ENCODE measurements at regions not wholly inside any gene's neighbourhood (a gene's known extent, or its start where the extent isn't known, plus 50 kb on each side); places are given as distances from the start of the nearest gene placed in this dataset.
"Not testable (repeated sequence)": the region's sequence is repeated elsewhere in the genome, so short reads cannot be mapped to it uniquely, and the experiment has no call there.

DNA sequence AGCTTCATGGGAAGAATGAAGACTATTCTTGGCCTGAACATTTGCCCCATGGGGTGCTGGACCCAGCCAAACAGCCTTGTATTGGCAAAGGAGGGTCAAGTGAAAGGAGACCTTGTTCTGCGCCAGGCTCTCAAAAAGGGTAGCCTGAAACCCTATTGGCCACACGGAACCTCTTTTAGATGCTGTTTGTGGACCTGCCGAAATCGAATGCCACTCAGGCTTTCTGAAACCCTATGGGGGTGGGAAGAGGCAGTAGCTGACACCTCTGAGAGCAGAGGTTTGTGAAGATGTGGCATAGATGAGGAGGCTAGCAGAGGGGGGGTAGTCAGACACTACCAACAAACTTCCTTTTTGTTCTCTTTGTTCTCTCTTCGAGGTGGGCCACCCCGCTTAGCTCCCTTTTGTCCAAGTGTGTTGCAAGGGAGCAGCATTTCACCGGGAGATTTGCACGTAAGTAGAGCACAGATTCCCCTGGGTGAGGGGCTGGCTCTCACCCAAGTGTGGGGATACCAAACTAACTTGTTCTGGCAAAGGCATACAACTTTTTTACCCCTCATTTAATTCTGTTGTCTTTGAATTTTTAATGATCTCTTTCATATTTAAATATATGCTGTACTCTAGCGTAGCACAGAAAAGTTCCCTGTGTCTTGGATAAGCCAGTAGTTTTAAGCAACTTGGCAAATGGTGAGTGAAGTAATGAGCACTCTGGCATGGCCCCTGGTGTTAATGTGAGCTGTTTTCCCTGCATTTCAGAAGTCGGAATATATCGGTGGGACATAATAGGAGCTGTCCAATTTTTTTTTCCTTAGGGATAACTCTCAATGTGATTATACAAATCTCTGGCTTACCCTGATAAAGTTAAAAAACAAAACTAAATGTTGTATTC, 107.7 kb downstream of the SEPTIN7 start:
- in situ Hi-C loops (cut with HindIII; ENCODE audit: low sequenced_read_pairs) = no loop called here
- TF ChIP-seq, protein P1, sequence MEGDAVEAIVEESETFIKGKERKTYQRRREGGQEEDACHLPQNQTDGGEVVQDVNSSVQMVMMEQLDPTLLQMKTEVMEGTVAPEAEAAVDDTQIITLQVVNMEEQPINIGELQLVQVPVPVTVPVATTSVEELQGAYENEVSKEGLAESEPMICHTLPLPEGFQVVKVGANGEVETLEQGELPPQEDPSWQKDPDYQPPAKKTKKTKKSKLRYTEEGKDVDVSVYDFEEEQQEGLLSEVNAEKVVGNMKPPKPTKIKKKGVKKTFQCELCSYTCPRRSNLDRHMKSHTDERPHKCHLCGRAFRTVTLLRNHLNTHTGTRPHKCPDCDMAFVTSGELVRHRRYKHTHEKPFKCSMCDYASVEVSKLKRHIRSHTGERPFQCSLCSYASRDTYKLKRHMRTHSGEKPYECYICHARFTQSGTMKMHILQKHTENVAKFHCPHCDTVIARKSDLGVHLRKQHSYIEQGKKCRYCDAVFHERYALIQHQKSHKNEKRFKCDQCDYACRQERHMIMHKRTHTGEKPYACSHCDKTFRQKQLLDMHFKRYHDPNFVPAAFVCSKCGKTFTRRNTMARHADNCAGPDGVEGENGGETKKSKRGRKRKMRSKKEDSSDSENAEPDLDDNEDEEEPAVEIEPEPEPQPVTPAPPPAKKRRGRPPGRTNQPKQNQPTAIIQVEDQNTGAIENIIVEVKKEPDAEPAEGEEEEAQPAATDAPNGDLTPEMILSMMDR (IDR thresholded peaks at IDR 0.05; ENCODE audit: low read depth, low read length, missing control alignments) = no peak
- no peak for DNase-seq (ENCODE audit: low read depth)
- H3K4me3 ChIP-seq (ENCODE audit: low read depth, low read length) = no peak overlapping the region

DNA sequence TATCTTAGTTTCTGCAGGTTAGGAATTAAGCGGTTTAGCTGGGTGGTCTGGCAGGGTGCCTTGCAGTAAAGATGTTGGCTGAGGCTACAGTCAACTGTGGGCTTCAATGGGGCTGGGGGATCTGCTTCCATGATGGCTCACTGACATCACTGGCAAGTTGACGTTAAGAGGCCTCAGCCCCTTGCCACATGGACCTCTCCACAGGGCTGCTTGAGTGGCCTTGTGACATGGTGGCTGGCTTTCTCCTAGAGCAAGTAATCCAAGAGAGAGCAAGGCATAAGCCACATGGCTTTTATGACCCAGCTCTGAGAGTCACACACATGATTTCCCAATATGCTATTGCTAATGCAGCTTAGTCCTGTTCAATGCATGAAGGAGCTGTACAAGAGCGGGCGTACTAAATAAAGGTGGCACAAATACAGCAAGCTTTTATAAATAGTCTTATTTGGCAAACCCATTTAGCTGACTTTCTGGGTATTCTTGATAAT, 109.1 kb downstream of the SEPTIN7 start:
- TF ChIP-seq, protein P1 (IDR thresholded peaks at IDR 0.05; ENCODE audit: low read depth, low read length, missing control alignments) = no peak
- in situ Hi-C loops (cut with HindIII; ENCODE audit: low sequenced_read_pairs) = no loop called here

DNA sequence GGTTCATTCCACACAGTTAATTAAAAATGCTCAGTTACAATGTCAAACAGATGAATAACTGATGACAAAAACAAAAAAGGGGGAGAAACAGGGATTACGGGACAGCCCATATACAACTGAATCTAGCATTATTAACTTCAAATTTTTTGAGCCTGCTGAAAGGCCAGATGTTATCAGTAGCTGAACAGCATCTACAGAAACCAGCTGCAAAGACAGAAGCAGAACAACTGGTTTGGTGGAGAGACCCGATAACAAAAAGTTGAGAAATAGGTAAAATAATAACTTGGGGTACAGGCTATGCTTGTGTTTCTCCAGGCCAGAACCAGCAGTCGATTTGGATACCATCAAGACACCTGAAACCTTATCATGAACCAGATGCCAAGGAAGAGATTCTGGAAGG, 109.8 kb downstream of the SEPTIN7 start:
- in situ Hi-C loops (cut with HindIII; ENCODE audit: low sequenced_read_pairs) = not testable (repeated sequence)

More for the DNA sequence above, 109.1 kb downstream of the SEPTIN7 start:
- H3K4me3 ChIP-seq (ENCODE audit: low read depth, low read length) = no peak overlapping the region
- DNase-seq (ENCODE audit: low read depth) = no peak

DNA sequence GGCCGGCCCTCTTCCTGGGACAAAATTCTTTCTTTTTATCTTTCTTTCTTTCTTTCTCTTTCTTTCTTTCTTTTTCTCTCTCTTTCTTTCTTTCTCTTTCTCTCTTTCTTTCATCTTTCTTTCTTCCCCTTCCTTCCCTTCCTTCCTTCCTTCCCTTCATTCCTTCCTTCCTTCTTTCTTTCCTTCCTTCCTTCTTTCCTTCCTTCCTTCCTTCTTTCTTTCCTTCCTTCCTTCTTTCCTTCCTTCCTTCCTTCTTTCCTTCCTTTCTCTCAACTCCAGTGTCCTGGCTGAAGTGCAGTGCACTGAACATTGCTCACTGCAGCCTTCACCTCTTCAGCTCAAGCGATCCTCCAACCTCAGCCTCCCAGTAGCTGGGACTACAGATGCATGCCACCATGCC, 112.5 kb downstream of the SEPTIN7 start:
- H3K4me3 ChIP-seq (ENCODE audit: low read depth, low read length); DNase-seq (ENCODE audit: low read depth); in situ Hi-C loops (cut with HindIII; ENCODE audit: low sequenced_read_pairs): not testable (repeated sequence)

More for the DNA sequence above, 109.8 kb downstream of the SEPTIN7 start:
- not testable (repeated sequence) for DNase-seq (ENCODE audit: low read depth); H3K4me3 ChIP-seq (ENCODE audit: low read depth, low read length)

DNA sequence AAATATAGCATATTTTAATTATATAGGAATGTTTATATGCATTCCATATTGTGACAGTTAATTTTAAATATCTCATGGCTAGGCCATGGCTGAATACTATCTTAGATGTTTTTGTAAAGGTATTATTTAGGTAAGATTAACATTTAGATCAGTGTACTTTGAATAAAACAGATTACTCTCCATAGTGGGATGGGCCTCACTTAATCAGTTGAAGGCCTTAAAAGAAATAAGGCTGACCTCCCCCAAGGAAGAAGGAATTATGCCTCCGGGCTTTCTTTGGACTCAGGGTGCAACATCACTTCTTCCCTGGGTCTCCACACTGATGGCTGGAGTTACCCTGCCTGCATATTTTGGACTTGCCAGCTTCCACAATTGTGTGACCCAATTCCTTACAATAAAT, 113.4 kb downstream of the SEPTIN7 start:
- DNase-seq (ENCODE audit: low read depth); H3K4me3 ChIP-seq (ENCODE audit: low read depth, low read length); in situ Hi-C loops (cut with HindIII; ENCODE audit: low sequenced_read_pairs): not testable (repeated sequence)

DNA sequence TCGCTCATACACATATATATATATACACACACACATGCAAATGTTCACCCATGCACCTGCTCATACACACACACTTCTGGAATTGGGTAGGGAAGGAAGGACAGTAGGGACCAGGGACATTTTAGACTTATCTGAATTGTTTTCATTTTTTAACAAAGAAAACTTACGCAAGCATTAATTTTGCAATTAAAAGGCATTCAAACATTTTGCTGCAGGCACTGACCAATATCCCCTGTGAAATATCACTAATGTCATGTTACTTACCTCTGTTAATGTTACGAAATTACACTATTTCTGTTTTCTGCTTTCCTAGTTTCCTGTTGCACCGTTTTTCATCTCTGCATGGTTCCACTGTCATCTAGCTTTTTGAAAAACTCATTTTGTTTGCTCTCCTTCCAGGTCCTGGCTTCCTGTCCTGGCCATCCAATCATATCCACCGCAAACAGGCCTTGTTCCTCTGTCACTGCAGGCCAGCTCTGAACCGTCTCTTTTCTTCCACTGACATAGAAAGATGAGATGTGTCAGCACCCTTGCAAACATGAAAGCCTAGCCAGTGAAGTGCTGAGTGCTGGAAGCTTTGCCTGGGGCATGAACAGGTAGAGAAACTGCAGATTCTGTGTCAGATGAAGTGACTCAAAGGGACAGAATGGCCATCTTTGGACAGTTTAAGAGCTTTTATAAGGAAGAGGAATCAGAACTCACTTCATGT, 114.5 kb downstream of the SEPTIN7 start:
- H3K4me3 ChIP-seq (ENCODE audit: low read depth, low read length); DNase-seq (ENCODE audit: low read depth); in situ Hi-C loops (cut with HindIII; ENCODE audit: low sequenced_read_pairs): not testable (repeated sequence)

DNA sequence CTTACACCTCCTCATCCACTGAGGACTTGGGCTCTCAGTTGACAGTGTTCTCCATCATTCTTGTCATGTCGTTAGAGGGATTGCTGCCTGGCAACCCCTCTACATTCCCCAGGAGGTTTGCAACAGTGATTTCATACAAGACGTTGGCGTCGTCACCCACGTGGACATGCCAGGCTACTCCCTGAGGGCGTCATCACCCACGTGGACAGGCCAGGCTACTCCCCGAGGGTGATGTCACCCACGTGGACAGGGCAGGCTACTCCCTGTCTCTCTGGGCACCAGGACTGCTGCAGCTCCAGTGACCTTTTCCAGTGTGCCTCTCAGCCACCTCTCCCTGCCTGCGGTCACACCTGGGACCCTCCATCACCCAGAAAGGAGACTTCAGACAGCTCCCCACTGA, 117.4 kb downstream of the SEPTIN7 start:
- H3K4me3 ChIP-seq (ENCODE audit: low read depth, low read length); in situ Hi-C loops (cut with HindIII; ENCODE audit: low sequenced_read_pairs); DNase-seq (ENCODE audit: low read depth): not testable (repeated sequence)

DNA sequence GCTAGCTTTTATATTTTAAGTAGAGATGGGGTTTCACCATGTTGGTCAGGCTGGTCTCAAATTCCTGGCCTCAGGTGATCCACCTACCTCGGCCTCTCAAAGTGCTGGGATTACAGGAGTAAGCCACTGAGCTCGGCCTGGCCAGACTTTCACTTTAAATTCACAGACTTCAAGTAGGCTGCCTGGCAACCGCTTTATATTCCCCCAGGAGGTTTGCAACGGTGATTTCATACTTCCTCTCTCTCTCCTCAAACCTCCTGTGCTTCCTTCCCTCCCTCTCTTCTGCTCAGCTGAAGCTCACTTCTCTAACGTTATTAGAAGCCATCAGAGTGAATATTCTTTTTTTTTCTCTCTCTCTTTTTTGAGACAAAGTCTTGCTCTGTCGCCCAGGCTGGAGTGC, 118.8 kb downstream of the SEPTIN7 start:
- in situ Hi-C loops (cut with HindIII; ENCODE audit: low sequenced_read_pairs); DNase-seq (ENCODE audit: low read depth); H3K4me3 ChIP-seq (ENCODE audit: low read depth, low read length): not testable (repeated sequence)

DNA sequence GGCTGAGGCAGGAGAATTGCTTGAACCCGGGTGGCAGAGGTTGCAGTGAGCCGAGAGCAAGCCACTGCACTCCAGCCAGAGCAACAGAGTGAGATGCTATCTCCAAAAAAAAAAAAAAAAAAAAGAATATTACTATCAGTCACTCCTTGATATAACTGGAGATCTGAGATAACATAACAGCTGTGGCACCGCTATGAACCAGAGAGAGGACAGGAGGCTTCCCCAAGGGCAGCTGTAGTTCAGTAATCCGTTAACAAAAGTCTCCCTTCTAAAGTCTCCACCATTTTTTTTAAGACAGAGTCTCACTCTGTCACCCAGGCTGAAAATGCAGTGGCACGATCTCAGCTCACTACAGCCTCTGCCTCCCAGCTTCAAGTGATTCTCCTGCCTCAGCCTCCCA, 120.5 kb downstream of the SEPTIN7 start:
- H3K4me3 ChIP-seq (ENCODE audit: low read depth, low read length); in situ Hi-C loops (cut with HindIII; ENCODE audit: low sequenced_read_pairs); DNase-seq (ENCODE audit: low read depth): not testable (repeated sequence)

DNA sequence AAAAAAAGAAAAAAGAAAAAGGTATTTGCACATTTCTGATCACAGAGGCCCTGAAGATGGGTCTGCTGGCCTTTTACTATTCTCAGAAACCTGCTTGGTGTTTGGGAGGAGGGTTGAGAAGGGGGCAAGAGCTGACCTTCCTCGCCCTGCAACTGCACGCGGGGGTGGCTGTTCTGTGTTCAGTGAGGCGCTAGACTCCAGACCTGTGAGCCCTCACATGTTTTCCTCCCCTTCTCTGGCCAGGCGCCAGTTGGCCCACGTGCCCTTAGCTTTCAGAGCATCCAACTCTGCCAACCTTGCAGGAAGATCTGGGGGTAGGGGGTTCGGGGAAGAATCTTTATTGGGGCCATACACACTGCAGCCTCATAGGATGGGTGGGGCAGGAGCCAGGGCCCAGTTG, 123.8 kb downstream of the SEPTIN7 start:
- DNase-seq (ENCODE audit: low read depth); H3K4me3 ChIP-seq (ENCODE audit: low read depth, low read length); in situ Hi-C loops (cut with HindIII; ENCODE audit: low sequenced_read_pairs): not testable (repeated sequence)

DNA sequence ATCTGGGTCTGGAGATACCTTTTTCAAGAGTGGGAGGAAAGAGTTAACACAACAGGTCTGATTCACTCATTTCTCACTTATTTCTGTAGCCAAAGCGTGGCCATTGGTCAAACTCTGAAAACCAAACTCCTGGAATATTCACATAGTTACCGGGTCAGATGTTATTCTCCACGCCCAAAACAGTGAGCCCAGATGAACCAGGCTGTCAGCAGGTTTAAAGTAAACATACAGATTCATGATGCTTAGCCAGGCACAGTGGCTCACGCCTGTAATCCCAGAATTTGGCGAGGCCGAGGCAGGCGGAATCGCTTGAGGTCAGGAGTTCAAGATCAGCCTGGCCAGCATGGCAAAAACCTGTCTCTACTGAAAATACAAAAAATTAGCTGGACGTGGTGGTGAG, 126.1 kb downstream of the SEPTIN7 start:
- H3K4me3 ChIP-seq (ENCODE audit: low read depth, low read length); in situ Hi-C loops (cut with HindIII; ENCODE audit: low sequenced_read_pairs); DNase-seq (ENCODE audit: low read depth): not testable (repeated sequence)

DNA sequence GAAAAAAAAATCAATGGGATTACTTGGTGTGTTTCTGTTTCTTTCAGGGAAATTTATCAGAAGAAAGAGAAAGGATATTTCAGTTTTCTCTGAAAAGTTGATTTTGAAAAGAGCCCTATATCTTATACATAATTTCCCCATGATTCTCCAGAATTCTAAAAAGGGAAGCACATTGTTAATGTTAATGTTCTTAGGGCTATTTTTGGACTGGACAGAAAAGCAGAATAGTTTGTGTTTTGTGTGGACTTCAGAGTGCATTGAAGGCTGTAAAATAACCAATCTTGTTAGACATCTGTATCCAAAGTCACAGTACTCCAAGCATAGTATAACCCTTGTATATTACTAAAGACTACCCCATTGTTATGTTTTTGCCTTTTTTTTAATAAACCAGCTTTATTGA, 130.3 kb downstream of the SEPTIN7 start:
- in situ Hi-C loops (cut with HindIII; ENCODE audit: low sequenced_read_pairs); H3K4me3 ChIP-seq (ENCODE audit: low read depth, low read length); DNase-seq (ENCODE audit: low read depth): not testable (repeated sequence)

DNA sequence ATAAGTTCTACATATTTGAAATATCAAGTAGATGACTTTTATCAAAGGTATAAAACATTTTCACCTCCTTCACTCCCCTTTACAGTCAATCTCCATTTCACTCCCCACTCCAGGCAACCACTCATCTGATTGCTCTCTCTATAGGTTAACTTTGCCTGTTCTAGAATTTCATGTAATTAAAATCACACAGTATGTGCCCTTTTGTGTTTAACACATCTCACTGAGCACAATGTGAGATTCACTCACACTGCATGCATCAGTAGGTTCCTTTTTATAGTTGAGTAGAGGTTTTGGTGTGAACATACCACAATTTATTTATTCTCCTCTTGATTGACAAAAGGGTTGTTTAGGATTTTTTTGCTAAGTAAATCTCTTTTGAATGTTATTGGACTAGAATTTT, 130.7 kb downstream of the SEPTIN7 start:
- H3K4me3 ChIP-seq (ENCODE audit: low read depth, low read length); in situ Hi-C loops (cut with HindIII; ENCODE audit: low sequenced_read_pairs); DNase-seq (ENCODE audit: low read depth): not testable (repeated sequence)

DNA sequence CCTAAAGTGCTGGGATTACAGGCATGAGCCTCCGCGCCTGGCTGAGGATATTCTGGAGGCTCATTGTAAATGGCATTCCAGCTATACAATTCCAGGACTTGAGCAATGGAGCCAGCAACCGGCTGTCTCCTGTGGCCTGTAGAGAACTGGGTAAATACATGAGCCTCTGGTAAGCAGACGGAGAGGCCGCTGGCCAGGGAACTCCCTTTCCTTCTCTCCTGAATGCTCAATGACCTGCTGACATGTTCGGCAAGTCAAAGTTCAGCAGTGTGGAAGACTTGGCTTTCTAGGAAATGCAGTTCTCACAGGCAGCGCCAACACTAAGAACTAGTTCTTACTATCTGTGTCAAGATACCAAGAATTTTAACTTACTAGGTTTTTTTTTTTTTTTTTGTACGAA, 139.8 kb downstream of the SEPTIN7 start:
- DNase-seq (ENCODE audit: low read depth); in situ Hi-C loops (cut with HindIII; ENCODE audit: low sequenced_read_pairs); H3K4me3 ChIP-seq (ENCODE audit: low read depth, low read length): not testable (repeated sequence)

DNA sequence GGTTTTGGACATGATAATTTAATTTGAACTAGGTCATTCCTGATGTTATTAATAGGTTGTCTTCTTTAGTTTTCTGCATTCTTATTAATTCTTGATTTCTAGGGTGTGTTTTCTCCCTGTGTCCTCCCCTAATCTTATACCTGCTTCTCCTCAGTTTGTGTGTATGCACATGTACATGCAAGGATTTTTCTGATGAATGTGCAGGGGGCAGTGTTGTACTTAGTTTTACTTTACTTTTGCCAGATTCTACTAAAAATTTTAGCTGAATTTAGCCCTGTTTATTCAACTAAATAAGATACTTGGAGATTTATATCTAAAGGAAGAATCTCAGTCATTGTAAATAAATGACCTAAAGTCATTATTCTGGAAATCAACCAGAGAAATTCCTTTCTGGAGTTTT, 144.8 kb downstream of the SEPTIN7 start:
- H3K4me3 ChIP-seq (ENCODE audit: low read depth, low read length); DNase-seq (ENCODE audit: low read depth); in situ Hi-C loops (cut with HindIII; ENCODE audit: low sequenced_read_pairs): not testable (repeated sequence)
